HAP-1 (cell line): ENCODE measurements at regions not wholly inside any gene's neighbourhood (a gene's known extent, or its start where the extent isn't known, plus 50 kb on each side); places are given as distances from the start of the nearest gene placed in this dataset.

Experiments
- DNase-seq, 2 experiments: peaks; one replicate each; pipeline ENCODE4 v3.0.0-alpha.2; 2016 to 2020; ENCODE audit warnings: low spot score in 2 of 2
- H3K27me3 ChIP-seq: fragments of 250-450 bp; sonication (Bioruptor Pico); 2 replicates; pipeline ENCODE4 v1.5.1; 2020; ENCODE audit warnings: low read depth, mild to moderate bottlenecking, moderate library complexity
- H3K36me3 ChIP-seq: fragments of 250-450 bp; sonication (Bioruptor Pico); replicated peaks from 2 replicates; pipeline ENCODE4 v1.5.1; 2020; ENCODE audit warnings: mild to moderate bottlenecking
- H3K4me1 ChIP-seq: fragments of 250-450 bp; sonication (Bioruptor Pico); 2 replicates; pipeline ENCODE4 v1.5.1; 2020; ENCODE audit warnings: mild to moderate bottlenecking
- H3K4me3 ChIP-seq: fragments of 250-450 bp; sonication (Bioruptor Pico); 2 replicates; pipeline ENCODE4 v1.5.1; 2020; ENCODE audit warnings: mild to moderate bottlenecking, moderate library complexity
- H3K9me3 ChIP-seq: fragments of 250-450 bp; sonication (Bioruptor Pico); 2 replicates; pipeline ENCODE4 v1.5.1; 2020; ENCODE audit warnings: mild to moderate bottlenecking, moderate library complexity
- in situ Hi-C: fragments of 300-500 bp; cut with MboI; formaldehyde crosslinking; loops from 3 replicates; pipeline ENCODE4 v1.14.3; 2020; ENCODE audit warnings: low sequenced_read_pairs, inconsistent platforms, mixed read lengths

GRCh38 chr12:111201495-111202236 lies 167.2 kb downstream of the PHETA1 start:
- in situ Hi-C loops: no loop called here
- Histone ChIP-seq H3K4me1 (no peaks in the 10 kb centered on the region), H3K4me3 (no peak overlapping the region), H3K27me3 (peaks cover 13% of the 10 kb centered on the region), H3K9me3 (no peaks in the 10 kb centered on the region), H3K36me3 (no peaks in the 10 kb centered on the region)
- no peak for DNase-seq

DNA sequence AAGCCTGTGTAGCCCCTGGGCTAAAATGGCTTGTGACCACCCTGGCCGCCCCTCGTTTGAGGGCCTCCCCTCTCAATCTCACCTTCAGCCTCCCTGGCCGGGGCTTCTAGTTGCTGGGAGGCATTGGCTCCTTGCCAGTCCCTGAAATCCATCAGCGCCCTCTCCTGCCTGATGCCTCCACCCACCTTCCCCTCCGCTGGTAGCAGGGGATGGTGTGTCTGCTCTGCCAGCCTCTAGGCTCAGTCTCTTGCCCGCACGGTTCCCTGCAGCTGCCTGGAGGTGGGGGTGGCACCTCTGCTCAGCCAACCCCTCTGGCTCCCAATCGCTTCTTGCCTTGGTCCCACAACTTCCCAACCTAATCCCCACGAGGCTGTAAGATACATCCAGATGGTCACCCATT lies 167.9 kb downstream of the PHETA1 start:
- no peaks in the 10 kb centered on the region for H3K36me3 ChIP-seq
- in situ Hi-C loops: no loop called here
- DNase-seq: peak in 1 of 2 experiments; percentile 44
- no peaks in the 10 kb centered on the region for H3K4me1 ChIP-seq
- H3K27me3 ChIP-seq: peaks cover 15% of the 10 kb centered on the region
- no peak overlapping the region for H3K4me3 ChIP-seq
- H3K9me3 ChIP-seq: no peaks in the 10 kb centered on the region

GRCh38 chr12:111197376-111197944 lies 171.4 kb downstream of the PHETA1 start:
- Histone ChIP-seq H3K4me3 (no peak overlapping the region), H3K9me3 (no peaks in the 10 kb centered on the region), H3K4me1 (no peaks in the 10 kb centered on the region), H3K36me3 (no peaks in the 10 kb centered on the region), H3K27me3 (peaks cover 15% of the 10 kb centered on the region)
- in situ Hi-C loops: no loop called here
- no peak for DNase-seq

DNA sequence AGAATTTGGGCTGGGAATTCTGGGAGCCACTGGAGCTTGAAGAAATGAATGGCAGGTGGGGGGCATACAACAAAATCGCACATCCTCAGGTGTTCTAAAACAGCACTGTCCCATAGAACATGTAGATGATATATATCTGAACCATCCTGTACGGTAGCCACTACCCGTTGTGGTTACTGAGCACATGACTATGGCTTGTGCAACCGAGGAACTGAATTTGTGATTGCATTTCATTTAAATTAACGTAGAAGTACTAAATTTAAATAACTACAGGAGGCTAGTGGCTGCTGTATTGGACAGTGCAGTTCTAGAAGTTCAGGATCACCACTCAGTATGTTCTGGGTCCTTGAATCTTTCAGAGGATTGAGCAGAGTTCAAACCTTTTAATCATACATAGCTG lies 172.4 kb downstream of the PHETA1 start:
- Histone ChIP-seq H3K4me3 (no peak overlapping the region), H3K4me1 (no peaks in the 10 kb centered on the region), H3K9me3 (no peaks in the 10 kb centered on the region), H3K27me3 (peaks cover 6% of the 10 kb centered on the region), H3K36me3 (no peaks in the 10 kb centered on the region)
- DNase-seq: no peak
- in situ Hi-C loops: no loop called here

GRCh38 chr12:111195316-111195715 lies 173.6 kb downstream of the PHETA1 start:
- DNase-seq: no peak
- Histone ChIP-seq H3K36me3 (no peaks in the 10 kb centered on the region), H3K4me1 (no peaks in the 10 kb centered on the region), H3K9me3 (no peaks in the 10 kb centered on the region), H3K4me3 (no peak overlapping the region), H3K27me3 (peaks cover 2% of the 10 kb centered on the region)
- in situ Hi-C loops: no loop called here

GRCh38 chr12:111194703-111195051 lies 174.2 kb downstream of the PHETA1 start:
- no peak for DNase-seq
- peaks cover 2% of the 10 kb centered on the region for H3K27me3 ChIP-seq
- H3K4me3 ChIP-seq: no peak overlapping the region
- no peaks in the 10 kb centered on the region for H3K4me1 ChIP-seq
- no peaks in the 10 kb centered on the region for H3K36me3 ChIP-seq
- in situ Hi-C loops: no loop called here
- H3K9me3 ChIP-seq: no peaks in the 10 kb centered on the region

DNA sequence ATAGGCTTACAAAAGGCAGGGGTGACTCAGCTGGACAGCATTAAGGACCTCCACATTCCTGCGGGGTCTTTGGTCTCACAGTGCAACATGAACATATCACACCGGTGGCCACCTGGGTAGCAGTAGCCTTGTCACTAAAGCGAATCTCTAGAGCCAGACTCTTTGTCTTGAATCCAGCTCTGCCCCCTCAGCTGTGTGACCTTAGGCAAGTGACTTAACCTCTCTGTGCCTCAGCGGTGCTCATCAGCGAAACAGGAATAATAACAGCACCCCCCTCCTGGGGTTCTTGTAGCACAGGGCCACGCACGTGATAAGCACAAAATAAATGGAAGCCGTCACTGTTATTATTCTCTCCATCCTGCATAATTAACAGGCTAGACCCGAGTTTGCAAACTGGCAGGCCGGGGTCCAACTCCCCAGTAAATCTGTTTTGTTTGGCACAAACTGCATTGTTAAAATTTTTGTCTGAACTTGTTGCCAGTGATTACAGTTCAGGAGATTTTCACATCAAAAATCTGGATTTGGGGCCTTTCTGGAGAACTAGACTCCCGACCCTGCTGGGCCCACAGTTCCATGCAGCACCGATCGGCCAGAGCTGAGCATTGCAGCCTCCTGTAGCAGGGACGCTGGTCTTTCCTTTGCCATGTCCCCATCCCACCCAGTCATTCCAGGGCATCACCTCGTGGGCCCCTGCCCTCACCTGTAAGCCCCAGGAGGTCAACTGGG lies 174.8 kb downstream of the PHETA1 start:
- H3K27me3 ChIP-seq: peaks cover 2% of the 10 kb centered on the region
- H3K36me3 ChIP-seq: no peaks in the 10 kb centered on the region
- H3K4me3 ChIP-seq: no peak overlapping the region
- in situ Hi-C loops: no loop called here
- no peak for DNase-seq
- no peaks in the 10 kb centered on the region for H3K4me1 ChIP-seq
- H3K9me3 ChIP-seq: no peaks in the 10 kb centered on the region

DNA sequence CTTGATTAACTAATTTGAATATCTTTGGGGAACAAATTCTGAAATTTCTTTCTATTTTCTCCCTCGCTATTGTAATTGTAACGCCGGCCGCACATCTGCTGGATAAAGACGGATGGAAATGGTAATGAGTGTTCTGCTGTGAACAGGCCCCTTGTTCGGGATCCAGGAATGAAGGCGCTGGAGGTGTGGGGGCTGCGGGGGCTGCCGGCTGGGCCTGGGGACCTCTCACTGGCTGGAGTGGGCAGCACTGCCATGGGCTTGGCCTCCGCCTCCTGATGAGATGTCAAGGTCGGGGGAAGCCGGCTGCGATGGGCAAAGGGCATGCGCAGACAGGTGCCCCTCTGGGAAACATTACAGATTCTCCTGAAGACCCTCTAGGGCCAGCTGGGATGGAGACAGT lies 175.4 kb downstream of the PHETA1 start:
- Histone ChIP-seq H3K4me1 (no peaks in the 10 kb centered on the region), H3K4me3 (no peak overlapping the region), H3K27me3 (peaks cover 2% of the 10 kb centered on the region), H3K36me3 (no peaks in the 10 kb centered on the region), H3K9me3 (no peaks in the 10 kb centered on the region)
- no peak for DNase-seq
- in situ Hi-C loops: no loop called here

DNA sequence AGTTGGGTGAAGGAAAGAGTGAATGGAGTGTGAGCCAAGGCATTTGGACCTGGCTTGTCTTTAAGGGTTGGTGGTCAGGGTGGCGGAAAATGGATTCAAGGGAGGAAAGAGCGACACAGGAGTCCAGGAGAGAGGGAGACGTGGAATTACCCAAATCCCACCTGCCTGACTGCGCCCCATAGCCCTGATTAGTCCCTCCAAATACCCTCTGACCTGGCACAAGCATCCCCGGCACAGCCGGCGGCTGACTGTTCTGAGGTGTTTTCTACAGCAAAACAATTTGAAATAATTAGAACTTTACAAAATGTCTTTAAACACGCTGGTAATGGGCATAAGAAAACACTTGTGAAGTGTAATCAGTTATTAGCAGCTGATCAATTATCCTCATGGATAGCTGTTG lies 175.8 kb downstream of the PHETA1 start:
- Histone ChIP-seq H3K27me3 (peaks cover 2% of the 10 kb centered on the region), H3K36me3 (no peaks in the 10 kb centered on the region), H3K4me1 (no peaks in the 10 kb centered on the region), H3K4me3 (no peak overlapping the region), H3K9me3 (no peaks in the 10 kb centered on the region)
- in situ Hi-C loops: no loop called here
- DNase-seq: no peak

- Histone ChIP-seq H3K36me3 (no peaks in the 10 kb centered on the region), H3K27me3 (peaks cover 2% of the 10 kb centered on the region), H3K4me3 (no peak overlapping the region), H3K4me1 (no peaks in the 10 kb centered on the region), H3K9me3 (no peaks in the 10 kb centered on the region)
- no peak for DNase-seq
- in situ Hi-C loops: no loop called here
These were observed 176.2 kb downstream of the PHETA1 start for GRCh38 chr12:111192647-111193046.

DNA sequence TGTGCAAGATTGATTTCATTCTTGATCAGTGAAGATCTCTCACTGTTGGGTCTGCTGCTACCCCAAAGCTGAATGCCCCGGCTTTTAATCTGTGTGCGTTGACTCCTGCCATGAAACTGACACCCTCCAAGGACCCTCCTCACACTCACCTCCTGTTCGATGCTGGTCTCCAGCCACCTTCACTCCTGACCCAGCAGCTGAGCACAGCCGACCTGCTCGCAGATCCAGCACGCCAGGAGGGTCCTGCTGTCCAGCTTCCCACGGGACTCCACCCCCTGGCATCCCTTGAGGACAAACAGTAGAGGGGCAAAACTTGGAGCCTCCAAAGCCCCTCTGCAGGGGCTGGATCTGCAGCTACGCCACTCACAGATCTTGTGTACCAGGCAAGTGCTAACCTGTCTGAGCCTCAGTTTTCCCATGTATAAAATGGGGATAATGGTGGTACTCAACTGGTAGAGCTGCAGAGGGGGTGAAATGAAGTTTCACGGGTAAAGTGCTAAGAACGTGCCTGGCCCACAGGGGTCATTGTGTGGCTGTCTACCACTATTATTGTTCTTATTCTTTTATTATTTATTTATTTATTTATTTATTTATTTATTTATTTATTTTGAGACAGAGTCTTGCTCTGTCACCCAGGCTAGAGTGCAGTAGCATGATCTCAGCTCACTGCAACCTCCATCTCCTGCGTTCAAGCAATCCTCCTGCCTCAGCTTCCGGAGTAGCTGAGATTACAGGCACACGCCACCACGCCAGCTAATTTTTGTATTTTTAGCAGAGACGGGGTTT lies 178.0 kb downstream of the PHETA1 start:
- H3K27me3 ChIP-seq: no peaks in the 10 kb centered on the region; the same call in 1 of the 2 replicates
- no peak overlapping the region for H3K4me3 ChIP-seq
- no peak for DNase-seq
- in situ Hi-C loops: no loop called here
- no peaks in the 10 kb centered on the region for H3K4me1 ChIP-seq
- H3K36me3 ChIP-seq: no peaks in the 10 kb centered on the region
- H3K9me3 ChIP-seq: no peaks in the 10 kb centered on the region

- H3K9me3 ChIP-seq: no peaks in the 10 kb centered on the region
- H3K36me3 ChIP-seq: no peaks in the 10 kb centered on the region
- no peak for DNase-seq
- in situ Hi-C loops: no loop called here
- H3K4me1 ChIP-seq: no peaks in the 10 kb centered on the region
- no peaks in the 10 kb centered on the region for H3K27me3 ChIP-seq
- no peak overlapping the region for H3K4me3 ChIP-seq
These were observed 179.1 kb downstream of the PHETA1 start for GRCh38 chr12:111189792-111190191.

- Histone ChIP-seq H3K4me1 (no peaks in the 10 kb centered on the region), H3K4me3 (no peak overlapping the region), H3K27me3 (no peaks in the 10 kb centered on the region), H3K9me3 (no peaks in the 10 kb centered on the region), H3K36me3 (no peaks in the 10 kb centered on the region)
- in situ Hi-C loops: no loop called here
- DNase-seq: no peak
These were observed 180.5 kb downstream of the PHETA1 start for GRCh38 chr12:111188436-111188835.

GRCh38 chr12:111186347-111186746 lies 182.5 kb downstream of the PHETA1 start:
- DNase-seq: no peak
- peaks cover 3% of the 10 kb centered on the region for H3K4me1 ChIP-seq
- in situ Hi-C loops: no loop called here
- H3K27me3 ChIP-seq: no peaks in the 10 kb centered on the region
- no peak overlapping the region for H3K4me3 ChIP-seq
- H3K36me3 ChIP-seq: no peaks in the 10 kb centered on the region
- H3K9me3 ChIP-seq: no peaks in the 10 kb centered on the region
